HG03135 (cell line): ENCODE measurements at regions not wholly inside any gene's neighbourhood (a gene's known extent, or its start where the extent isn't known, plus 50 kb on each side); places are given as distances from the start of the nearest gene placed in this dataset.

Experiments used
- ATAC-seq: cut with Tn5 transposase; IDR thresholded peaks from one replicate; pipeline ENCODE4 v1.9.1; 2021; ENCODE audit warnings: mild to moderate bottlenecking, moderate library complexity; ENCODE audit not compliant: unreplicated experiment

DNA sequence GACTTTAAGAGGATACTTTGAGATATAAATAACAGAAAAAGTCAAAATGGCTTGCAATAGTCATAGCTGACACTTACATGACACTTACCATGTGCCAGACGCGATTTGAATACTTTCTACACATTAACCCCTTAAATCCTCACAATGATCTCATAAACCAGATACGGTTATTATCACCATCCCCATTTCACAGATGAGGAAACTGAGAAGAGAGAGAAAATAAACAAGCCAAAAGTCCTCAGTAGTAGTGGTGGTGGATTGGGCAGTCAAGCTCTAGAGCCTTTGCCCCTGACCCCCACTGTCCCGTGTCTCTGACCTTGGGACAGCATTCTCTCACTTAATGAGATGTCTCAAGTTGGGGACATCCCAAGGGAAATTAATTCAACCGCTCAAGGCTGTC is 105.2 kb upstream of the TAF1B start:
- no peak for ATAC-seq

DNA sequence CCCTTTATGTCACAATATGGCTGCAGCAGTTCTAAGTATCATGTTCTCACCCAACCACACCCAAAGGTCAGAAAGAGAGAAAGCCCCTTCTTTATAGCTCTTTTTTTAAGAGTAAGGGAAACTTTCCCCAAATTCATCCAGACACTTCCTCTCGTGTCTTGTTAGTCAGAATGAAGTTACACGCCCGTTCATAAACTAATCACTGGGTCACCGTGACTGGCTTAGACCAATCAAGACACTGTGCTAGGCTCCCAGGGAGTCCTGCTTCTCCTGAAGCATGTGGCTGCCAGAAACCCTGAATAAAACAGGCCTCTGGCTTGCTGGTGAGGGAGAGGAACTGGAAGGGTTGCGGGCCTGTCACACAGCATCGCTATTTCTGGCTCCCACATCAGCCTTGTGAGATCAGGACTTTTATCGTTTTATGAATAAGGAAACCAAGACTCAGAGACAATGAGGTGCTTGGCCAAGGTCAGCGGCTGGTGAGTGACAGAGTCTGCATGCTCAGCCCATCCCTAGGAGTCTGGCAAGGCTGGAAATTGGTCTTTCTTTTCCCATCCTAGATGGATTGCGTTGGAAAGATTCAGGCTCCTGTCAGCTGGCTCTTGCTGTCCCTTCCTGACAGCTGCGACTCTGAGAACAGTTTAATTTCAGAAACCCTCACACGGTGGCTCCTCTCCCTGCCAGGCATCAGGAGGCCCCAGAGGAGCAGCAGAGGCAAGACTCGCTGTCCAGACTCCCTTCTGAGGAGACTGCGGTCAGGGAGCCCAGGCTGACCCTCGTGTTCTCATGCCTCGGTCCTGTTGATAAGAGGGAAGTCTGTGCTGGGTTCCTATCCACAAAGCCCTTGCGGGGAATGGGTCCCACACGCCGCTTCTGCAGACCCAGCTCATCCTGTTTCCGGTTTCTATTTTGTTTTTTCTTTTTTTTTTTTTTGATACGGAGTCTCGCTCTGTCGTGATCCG is 104.5 kb upstream of the TAF1B start:
- ATAC-seq: no peak

DNA sequence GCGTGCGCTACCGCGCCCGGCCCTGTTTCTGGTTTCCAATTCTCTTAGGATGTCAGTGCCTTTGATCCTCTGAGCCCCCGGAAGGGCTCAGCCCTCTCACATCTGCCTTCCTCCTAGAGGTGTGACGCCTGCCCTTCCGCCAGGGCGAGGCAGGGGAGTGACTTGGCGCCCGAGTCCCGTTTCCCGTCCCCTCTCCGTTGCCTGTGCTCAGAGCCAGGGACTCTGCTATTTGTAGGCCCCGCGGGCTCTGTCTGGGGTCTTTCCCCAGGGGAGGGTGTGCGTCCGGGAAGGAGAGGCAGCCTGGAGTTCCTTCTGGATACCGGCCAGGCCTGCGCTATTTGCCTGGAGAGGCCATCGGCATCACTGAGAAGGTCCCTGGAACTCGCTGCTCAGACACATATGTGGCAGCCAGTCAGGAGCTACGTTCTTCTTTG is 103.7 kb upstream of the TAF1B start:
- no peak for ATAC-seq

DNA sequence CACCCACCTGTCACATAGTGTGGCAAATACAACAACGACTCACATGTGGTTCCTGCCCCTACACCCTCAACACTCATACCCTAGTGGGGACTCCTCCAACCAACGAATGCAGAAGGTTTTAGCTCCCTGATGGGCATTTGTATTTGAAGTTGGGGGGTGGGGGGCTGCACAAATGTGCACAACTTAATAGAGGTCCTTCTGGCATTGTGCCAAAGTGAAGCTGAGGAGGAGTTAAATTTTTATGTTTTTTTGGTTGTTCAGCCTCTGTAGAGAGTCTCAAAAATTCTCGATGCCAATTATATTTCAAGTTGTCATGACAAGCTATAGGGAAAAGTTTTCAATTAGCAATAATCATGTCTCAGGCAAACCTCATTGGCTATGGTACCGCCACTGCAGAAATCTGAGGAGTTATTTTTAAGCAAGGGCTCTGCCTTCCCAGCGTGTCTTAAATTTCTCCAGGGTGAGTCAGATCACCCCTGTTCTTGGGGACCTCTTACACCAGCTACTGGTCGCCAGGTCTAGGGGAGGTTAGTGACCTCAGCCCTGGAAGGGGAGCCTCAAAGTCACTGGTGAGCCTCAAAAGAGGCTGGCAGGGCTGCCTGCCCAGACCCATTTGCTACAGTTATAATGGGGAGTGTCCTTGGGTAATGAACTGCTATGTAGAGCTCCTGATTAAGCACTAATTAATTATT is 102.7 kb upstream of the TAF1B start:
- ATAC-seq: no peak

DNA sequence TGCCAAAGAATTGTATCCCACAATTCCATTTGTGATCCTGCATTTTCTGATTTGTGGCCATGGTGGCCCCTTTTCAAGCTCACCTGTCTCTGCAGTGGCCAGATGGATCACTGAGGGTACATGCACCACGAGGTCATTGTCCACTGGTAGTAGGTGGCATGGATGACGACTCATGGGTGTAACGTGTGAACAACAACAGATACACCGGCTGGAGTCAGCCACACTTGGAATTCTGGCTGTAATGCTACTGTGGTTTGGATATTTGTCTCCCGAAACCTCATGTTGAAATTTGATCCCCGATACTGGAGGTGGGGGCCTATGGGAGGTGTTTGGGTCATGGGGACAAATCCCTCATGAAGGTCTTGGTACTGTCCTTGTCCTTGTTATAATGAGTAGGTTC is 102.2 kb upstream of the TAF1B start:
- no peak for ATAC-seq

DNA sequence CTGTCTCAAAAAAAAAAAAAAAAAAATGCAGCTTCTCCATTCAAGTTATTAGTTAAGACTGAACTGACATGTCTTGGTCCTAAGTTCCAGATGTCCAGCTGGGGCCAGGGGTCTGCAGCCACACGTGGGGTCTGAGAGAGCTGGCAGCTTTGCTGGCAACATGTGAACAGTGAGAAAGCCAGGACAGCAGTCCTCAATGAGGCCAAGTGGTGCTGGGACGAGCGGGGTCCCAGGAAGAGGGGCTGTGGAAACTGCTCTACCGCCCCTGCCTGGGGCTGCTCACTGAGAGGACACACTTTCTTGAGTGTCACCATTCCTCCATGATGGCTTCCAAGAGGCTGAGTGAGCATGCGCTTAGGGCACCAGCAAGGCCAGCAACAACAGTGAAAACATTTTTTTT is 100.7 kb upstream of the TAF1B start:
- ATAC-seq: no peak

DNA sequence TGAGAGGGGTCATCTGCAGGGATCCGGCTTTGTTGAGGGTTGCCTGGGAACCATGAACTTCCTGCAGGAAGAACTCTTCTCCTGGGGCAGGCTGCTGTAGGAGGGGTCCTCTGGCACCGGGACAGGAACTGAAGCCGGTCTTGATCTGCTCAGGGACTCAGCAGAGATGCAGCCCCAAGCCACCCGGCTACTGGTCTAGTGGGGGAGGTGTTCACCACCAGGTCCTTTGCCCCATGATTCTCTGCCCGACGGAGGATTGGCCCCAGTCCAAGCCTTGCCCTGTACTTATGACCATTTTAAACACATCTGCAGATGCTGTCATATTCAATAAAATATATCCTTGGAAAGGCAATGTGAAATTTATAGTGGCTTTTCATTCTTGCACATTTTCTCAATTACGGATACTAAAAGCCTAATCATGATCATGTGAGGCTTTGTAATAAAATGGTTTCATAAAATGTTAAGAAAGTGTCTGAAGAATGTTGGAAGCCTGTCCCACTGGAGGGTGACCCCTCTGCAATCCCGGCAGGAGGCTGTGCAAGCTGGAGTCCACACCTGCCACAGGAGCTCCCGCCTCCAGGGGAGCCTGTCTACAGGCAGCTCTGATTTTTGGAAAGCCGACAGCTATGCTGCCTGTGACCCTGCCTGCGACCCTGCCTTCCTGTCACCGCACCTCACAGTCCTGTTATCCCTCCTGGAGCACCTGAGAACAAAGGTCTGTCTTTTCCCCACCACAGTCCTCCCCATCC is 98.8 kb upstream of the TAF1B start:
- no peak for ATAC-seq

DNA sequence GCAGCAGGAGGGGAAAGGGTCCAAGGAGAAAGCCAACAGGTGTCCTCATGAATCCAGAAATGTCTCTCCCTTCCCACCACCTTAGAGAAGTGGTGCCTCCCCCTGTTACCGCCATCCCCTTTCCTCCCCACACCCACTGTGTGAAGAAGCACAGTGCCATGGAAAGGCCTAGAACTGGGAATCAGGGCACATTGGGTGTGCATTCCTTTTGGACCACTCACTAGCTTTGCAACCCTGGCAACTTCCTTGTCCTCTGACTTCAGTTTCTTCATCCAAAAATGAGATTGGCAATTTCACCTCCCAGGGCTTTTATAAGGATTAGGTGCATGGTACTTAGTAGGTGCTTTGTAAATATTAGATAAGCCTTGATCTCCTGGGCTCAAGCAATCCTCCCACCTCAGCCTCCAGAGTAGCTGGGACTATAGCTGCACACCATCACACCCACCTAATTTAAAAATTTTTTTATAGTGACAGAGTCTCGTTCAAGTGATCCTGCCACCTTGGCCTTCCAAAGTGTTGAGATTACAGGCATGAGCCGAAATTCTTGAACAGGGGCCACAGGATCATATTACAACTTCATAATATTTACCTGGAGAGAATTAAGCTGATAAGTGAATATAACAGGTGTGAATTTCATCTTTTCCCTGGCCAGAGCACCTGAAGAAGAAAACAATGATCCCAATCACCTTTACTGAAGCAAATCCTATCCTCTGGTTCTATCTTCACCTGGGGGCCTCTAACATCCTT is 97.9 kb upstream of the TAF1B start:
- no peak for ATAC-seq

DNA sequence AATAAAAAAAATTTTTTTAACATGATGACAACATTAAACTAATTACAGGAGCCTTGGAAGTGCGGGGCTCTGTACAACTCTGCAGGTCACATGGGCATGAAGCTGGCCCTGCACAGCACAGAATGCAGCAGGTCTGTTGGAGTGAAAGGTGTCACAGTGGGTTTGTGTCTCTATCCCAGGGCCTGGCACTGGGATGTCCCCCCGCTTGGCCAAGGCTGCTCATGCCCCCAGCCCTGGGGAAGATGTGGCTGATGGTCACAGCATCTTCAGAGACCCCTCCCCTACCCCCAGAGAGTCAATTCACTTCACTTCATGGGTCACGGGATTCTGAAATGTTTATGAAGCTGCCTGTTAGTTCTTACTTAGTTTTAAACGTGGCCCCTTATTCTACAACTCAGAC is 95.9 kb upstream of the TAF1B start:
- no peak for ATAC-seq

DNA sequence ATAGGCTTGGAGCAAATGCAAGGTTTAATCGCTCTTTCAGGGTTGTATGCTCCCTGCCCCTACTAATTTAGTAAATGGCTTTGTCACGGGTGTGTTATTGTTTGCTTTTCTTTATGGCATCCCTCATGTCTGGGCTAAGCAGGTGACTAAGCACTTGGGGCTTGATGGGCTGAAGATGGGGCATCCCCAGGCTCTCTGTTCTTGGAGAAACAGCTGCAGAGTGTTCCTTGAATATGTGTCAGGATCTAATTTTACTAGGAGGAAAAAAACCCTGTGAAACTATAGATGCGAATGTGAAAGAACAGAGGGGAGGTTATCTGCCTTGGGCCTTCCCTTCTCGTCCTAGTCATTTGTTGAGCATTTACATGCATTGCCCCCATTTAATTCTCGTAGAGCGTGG is 94.7 kb upstream of the TAF1B start:
- ATAC-seq: no peak

DNA sequence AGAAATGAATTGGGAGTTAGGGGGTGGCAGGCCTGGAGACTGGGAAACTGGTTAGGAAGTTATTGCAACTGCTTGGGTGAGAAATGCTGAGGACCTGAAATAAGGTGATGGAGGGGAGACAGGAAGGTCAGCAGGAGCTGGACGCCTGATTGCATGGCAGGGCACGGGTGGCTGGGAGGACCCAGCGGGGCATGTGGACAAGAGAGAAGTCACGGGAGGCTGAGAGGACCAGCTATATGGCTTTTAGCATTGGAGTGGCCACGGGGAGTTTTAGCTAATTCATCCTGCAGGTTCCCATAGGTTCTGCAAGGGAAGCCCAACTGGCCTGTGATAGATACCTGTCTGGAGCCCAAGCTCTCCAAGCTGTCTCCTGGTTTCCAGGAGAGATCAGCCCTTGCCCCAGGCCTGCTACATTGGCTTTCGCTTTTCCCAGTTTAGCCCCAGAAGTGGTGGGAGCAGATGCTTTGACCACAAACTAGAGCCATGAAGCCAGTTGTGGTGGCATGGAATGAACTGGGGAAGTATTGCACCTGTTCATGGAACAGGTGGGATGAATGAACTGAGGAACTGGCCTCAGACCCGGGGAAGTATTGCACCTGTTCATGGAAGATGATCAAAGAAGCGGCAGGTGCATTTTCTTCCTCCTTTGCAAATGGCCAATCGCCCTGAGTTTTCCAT is 93.6 kb upstream of the TAF1B start:
- no peak for ATAC-seq

DNA sequence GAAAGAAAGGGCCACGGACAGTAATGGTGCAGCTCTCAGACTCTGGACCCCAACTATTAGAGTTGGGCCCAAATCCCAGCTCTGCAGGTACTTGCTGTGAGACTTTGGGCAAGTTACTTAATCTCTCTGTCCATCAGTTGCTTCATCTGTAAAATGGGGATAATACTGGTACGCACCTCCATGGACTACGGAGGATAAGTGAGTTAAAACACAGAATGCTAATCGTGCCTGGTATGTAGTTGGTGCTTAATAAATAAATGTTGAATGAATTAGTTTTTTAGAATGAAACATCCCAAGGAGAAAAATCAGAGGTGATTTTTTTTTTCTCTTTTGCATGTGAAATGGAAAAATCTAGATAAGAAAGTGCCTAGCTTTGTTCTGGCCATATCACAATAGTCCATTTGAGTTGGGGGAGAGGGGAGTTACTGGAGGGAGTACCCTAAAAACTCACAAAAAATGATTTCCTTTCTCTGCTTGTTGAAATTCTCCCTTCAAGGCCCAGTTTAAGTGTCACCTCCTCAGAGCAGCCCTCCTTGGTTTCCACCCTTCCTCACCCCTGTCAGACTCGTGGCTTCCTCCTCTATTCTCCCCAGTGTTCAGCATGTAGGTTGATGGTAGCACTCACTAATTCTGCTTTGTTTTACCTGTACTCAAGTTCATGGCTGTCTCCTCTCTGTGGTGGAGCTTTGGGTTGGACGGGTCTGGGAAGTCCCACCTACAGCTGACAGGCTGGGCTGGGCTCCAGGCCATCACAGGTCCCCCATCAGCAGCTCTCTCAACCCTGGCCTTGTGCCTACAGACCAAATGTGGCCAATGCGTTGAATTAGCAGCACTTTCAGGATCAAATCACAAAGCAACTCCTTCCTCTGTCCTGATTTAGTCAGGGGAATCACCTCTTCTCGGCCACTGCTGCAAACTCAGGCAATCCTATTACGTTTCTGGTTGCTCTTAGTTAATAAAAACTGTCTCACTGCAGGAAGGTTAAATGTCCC is 92.8 kb upstream of the TAF1B start:
- no peak for ATAC-seq

DNA sequence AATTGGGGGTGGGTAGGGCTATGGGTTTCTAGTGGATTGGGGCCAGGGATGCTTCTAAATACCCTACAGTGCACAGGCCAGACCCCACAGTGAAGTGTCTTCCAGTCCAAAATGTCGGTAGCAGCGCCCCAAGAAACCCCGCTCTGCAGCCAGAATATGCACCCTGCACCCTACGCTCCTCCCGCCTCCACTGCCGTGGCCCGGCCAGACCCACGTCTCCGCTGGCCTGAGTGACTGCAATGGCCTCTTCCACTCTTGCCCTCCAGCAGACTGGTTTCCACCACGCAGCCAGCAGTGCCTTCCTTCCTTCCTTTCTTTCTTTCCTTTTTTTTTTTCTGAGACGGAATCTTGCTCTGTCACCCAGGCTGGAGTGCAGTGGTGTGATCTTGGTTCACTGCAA is 91.4 kb upstream of the TAF1B start:
- ATAC-seq: no peak

DNA sequence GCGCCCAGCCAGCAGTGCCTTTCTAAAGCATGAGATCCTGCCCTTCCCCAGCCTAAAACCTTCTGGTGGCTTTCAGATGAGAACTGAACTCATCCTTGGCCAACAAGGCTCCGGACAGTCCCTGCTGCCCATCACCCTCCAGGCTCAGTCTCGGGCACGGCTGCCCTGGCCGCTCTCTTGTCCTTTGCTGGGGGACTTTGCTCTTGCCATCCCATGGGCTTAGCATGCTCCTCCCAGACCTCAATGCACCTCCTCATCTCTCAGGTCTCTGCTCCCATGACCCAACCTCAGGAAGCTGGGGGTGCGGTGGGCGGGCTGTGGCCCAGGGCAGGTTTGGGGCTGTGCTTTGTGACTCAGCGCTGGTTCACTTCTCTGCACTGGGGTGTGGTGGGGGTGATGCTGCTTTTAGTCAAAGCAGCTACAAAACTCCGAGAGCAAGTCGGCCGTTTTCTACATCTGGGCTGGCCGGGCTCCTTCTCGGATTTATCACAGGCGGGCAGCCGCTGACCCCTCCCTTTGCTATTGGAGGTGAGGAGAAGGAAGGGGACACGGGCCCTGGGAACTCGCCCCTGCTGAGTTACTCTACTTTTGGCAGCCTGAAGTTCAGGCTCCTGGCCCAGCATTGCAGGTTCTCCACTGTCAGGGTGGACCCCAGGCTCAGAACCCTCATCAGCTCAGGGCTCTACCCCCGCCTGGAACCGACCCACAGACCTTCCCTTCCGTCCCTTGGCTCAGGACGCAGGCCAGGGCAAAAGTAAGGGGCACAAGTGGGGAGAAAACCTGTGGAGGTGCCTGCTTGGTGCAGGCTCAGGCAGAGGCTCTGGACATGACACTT is 90.6 kb upstream of the TAF1B start:
- ATAC-seq: no peak

DNA sequence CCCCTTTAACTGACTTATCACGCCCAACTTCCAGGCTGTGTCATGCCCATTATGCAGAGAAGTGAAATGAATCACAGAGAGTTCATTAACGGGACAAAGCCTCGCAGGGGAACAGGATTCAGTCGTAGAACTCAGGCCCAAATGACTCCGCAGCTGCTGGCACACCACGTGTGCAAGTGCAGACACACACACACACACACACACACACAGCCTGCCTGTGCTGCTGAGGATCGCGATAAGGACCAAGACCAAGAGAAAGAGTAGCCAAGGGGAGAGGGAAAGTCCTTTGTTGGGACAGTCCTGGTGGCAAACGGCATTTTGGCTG is 90.0 kb upstream of the TAF1B start:
- ATAC-seq: peak; percentile 73

DNA sequence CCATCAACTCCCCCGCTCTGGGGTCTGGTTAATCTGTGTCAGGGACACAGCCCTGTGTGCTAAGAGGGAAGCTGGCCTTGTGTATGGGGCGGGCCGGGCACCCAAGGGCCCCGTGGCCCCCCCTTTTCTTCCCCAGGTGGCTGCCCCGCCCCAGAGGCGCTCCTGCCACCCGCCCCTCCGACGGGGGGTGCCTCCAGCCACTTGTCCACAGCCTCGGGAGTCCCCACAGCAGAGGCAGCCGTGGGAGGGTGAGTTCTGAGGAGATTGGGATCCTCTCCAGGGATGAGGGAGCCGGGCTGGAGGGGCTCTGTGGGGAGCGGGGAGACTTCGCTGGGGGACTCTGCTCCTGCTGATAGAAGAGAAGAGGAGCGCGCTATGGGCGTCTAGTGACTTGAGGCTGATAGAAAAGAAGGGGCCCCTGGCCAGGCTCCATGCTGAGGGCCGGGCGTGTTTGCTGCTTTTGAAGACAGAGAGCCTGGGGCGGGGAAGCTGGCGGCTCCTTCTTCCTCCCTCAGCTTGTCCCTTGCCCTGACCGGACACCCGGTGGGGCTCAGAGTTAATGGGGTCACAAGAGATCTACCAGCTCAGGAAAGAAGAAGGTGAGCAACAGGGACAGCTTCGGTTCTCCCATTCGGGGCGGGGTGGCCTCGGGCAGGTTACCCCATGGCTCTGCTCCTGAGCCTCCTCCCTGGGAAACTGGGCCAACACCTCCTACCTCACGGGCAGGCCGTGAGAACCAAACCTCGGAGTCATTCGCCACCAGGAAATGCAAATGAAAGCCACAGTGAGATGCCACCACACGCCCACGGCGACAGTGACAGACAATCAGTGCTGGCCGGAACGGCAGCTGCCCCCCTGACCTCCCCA is 89.4 kb upstream of the TAF1B start:
- ATAC-seq: no peak

DNA sequence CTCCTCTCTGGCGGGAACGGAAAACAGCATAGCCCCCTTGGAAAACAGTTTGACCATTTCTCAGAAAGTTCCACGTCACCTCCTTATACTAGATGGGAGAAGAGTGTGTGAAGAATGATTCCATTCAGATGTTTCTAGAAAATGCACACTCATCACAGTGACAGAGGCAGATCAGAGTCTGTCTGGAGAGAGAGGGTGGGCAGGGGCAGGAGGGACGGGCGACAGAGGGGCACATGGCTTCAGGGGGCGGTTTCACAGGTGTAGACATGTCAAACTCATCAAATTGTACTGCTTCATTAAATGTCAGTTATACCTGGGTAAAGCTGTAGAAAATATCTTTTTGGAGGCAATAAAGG is 88.8 kb upstream of the TAF1B start:
- ATAC-seq: no peak

DNA sequence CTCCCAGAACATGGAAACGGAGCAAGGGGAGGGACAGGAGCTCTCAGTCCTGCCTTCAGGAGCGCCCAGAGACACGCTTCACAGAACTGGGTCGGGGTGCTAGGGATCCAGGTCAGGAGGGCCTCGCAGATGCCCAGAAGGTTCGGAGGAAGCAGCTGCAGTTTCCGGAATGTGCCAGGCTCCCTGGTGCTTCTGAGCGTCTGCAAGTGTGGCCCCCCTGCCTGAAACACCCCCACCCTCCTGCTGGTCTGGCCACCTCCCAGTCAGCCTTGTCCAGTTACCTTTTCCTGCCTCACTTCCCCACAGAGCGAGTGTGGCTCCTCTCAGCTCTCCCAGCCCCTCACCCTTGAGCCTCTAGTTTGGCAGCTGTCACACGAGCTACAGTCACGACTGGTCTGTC is 88.3 kb upstream of the TAF1B start:
- ATAC-seq: no peak
